ENCODE measurements at regions not wholly inside any gene's neighbourhood (a gene's known extent, or its start where the extent isn't known, plus 50 kb on each side); places are given as distances from the start of the nearest gene placed in this dataset.
"Not testable (repeated sequence)": the region's sequence is repeated elsewhere in the genome, so short reads cannot be mapped to it uniquely, and the experiment has no call there.

GRCh38 chr20:51934301-51935002, 132.1 kb upstream of the SALL4 start:
- no peak for DNase-seq
- no peak for TF ChIP-seq CTCF (IDR thresholded peaks at IDR 0.05; ENCODE audit: low read depth, low read length)

GRCh38 chr20:51931371-51931781, 129.1 kb upstream of the SALL4 start:
- H3K27ac ChIP-seq, result peak overlapping the region; percentile 52
- TF ChIP-seq CTCF (IDR thresholded peaks at IDR 0.05; ENCODE audit: low read depth, low read length), result no peak
- no peaks in the 10 kb centered on the region for H3K27me3 ChIP-seq (ENCODE audit: insufficient read depth, low read depth, severe bottlenecking)
- peak overlapping the region; percentile 21 for H3K4me3 ChIP-seq (ENCODE audit: low read depth, low read length)
- DNase-seq, result peak; percentile 69
- H3K9me3 ChIP-seq (ENCODE audit: severe bottlenecking), result no peaks in the 10 kb centered on the region
- no peaks in the 10 kb centered on the region for H3K36me3 ChIP-seq

More at GRCh38 chr20:51934301-51935002, 132.1 kb upstream of the SALL4 start:
- Histone ChIP-seq H3K27ac (no peak overlapping the region), H3K36me3 (no peaks in the 10 kb centered on the region), H3K27me3 (ENCODE audit: insufficient read depth, low read depth, severe bottlenecking) (no peaks in the 10 kb centered on the region), H3K9me3 (ENCODE audit: severe bottlenecking) (peaks cover 2% of the 10 kb centered on the region), H3K4me3 (ENCODE audit: low read depth, low read length) (no peak overlapping the region)

GRCh38 chr20:51930775-51931174, 128.5 kb upstream of the SALL4 start:
- peak; percentile 48 for DNase-seq
- Histone ChIP-seq H3K27me3 (ENCODE audit: insufficient read depth, low read depth, severe bottlenecking) (no peaks in the 10 kb centered on the region), H3K36me3 (no peaks in the 10 kb centered on the region), H3K27ac (peak overlapping the region; percentile 52), H3K9me3 (ENCODE audit: severe bottlenecking) (no peaks in the 10 kb centered on the region), H3K4me3 (ENCODE audit: low read depth, low read length) (no peak overlapping the region)
- TF ChIP-seq CTCF (IDR thresholded peaks at IDR 0.05; ENCODE audit: low read depth, low read length), result no peak

GRCh38 chr20:51928931-51929330, 126.6 kb upstream of the SALL4 start:
- TF ChIP-seq CTCF (IDR thresholded peaks at IDR 0.05; ENCODE audit: low read depth, low read length), result no peak
- no peaks in the 10 kb centered on the region for H3K36me3 ChIP-seq
- no peak for DNase-seq

GRCh38 chr20:51927970-51928369, 125.6 kb upstream of the SALL4 start:
- H3K4me3 ChIP-seq (ENCODE audit: low read depth, low read length); H3K27ac ChIP-seq; H3K9me3 ChIP-seq (ENCODE audit: severe bottlenecking); H3K27me3 ChIP-seq (ENCODE audit: insufficient read depth, low read depth, severe bottlenecking); DNase-seq; H3K36me3 ChIP-seq: not testable (repeated sequence)

More at GRCh38 chr20:51928931-51929330, 126.6 kb upstream of the SALL4 start:
- H3K27me3 ChIP-seq (ENCODE audit: insufficient read depth, low read depth, severe bottlenecking), result no peaks in the 10 kb centered on the region
- H3K9me3 ChIP-seq (ENCODE audit: severe bottlenecking), result no peaks in the 10 kb centered on the region
- no peak overlapping the region for H3K27ac ChIP-seq
- no peak overlapping the region for H3K4me3 ChIP-seq (ENCODE audit: low read depth, low read length)

GRCh38 chr20:51926670-51927305, 124.5 kb upstream of the SALL4 start:
- Histone ChIP-seq H3K36me3 (no peaks in the 10 kb centered on the region), H3K9me3 (ENCODE audit: severe bottlenecking) (no peaks in the 10 kb centered on the region), H3K4me3 (ENCODE audit: low read depth, low read length) (no peak overlapping the region), H3K27me3 (ENCODE audit: insufficient read depth, low read depth, severe bottlenecking) (no peaks in the 10 kb centered on the region), H3K27ac (no peak overlapping the region)
- no peak for DNase-seq
- TF ChIP-seq CTCF (IDR thresholded peaks at IDR 0.05; ENCODE audit: low read depth, low read length), result no peak
